ENCODE measurements at regions not wholly inside any gene's neighbourhood (a gene's known extent, or its start where the extent isn't known, plus 50 kb on each side); places are given as distances from the start of the nearest gene placed in this dataset.

- peaks cover 19% of the 10 kb centered on the region for H3K4me1 Mint-ChIP-seq
- no peak overlapping the region for H3K4me3 Mint-ChIP-seq
- DNase-seq, result no peak
- no peak overlapping the region for H3K27ac Mint-ChIP-seq
- H3K36me3 Mint-ChIP-seq (ENCODE audit: low read depth), result no peaks in the 10 kb centered on the region
- H3K9me3 Mint-ChIP-seq, result no peaks in the 10 kb centered on the region
- H3K27me3 Mint-ChIP-seq (ENCODE audit: low read depth, poor library complexity), result no peaks in the 10 kb centered on the region
- no peak for TF ChIP-seq CTCF (IDR thresholded peaks at IDR 0.05)
Measured at GRCh38 chr7:113825832-113826231, 93.0 kb downstream of the PPP1R3A start.

GRCh38 chr7:113824117-113824823 is 94.5 kb downstream of the PPP1R3A start:
- TF ChIP-seq CTCF (IDR thresholded peaks at IDR 0.05), result no peak
- no peak for DNase-seq
- no peaks in the 10 kb centered on the region for H3K9me3 Mint-ChIP-seq
- no peak overlapping the region for H3K4me3 Mint-ChIP-seq
- peaks cover 19% of the 10 kb centered on the region for H3K4me1 Mint-ChIP-seq
- H3K27ac Mint-ChIP-seq, result peak overlapping the region; percentile 38
- no peaks in the 10 kb centered on the region for H3K27me3 Mint-ChIP-seq (ENCODE audit: low read depth, poor library complexity)
- no peaks in the 10 kb centered on the region for H3K36me3 Mint-ChIP-seq (ENCODE audit: low read depth)

GRCh38 chr7:113819474-113819873 is 99.3 kb downstream of the PPP1R3A start:
- Mint-ChIP-seq H3K4me3 (no peak overlapping the region), H3K27me3 (ENCODE audit: low read depth, poor library complexity) (no peaks in the 10 kb centered on the region), H3K9me3 (no peaks in the 10 kb centered on the region), H3K27ac (no peak overlapping the region), H3K4me1 (peaks cover 4% of the 10 kb centered on the region), H3K36me3 (ENCODE audit: low read depth) (no peaks in the 10 kb centered on the region)
- no peak for DNase-seq
- no peak for TF ChIP-seq CTCF (IDR thresholded peaks at IDR 0.05)

GRCh38 chr7:113816639-113817038 is 102.2 kb downstream of the PPP1R3A start:
- H3K27ac Mint-ChIP-seq, result no peak overlapping the region
- H3K4me1 Mint-ChIP-seq, result no peaks in the 10 kb centered on the region
- DNase-seq, result no peak
- no peak for TF ChIP-seq CTCF (IDR thresholded peaks at IDR 0.05)
- no peaks in the 10 kb centered on the region for H3K36me3 Mint-ChIP-seq (ENCODE audit: low read depth)
- no peak overlapping the region for H3K4me3 Mint-ChIP-seq
- H3K9me3 Mint-ChIP-seq, result no peaks in the 10 kb centered on the region
- no peaks in the 10 kb centered on the region for H3K27me3 Mint-ChIP-seq (ENCODE audit: low read depth, poor library complexity)

- Mint-ChIP-seq H3K27ac (no peak overlapping the region), H3K4me1 (no peaks in the 10 kb centered on the region)
- TF ChIP-seq CTCF (IDR thresholded peaks at IDR 0.05), result no peak
Measured at GRCh38 chr7:113813471-113813870, 105.3 kb downstream of the PPP1R3A start.

GRCh38 chr7:113812591-113813255 is 106.1 kb downstream of the PPP1R3A start:
- no peak overlapping the region for H3K4me3 Mint-ChIP-seq
- no peak for DNase-seq
- H3K27ac Mint-ChIP-seq, result no peak overlapping the region
- no peaks in the 10 kb centered on the region for H3K9me3 Mint-ChIP-seq
- H3K27me3 Mint-ChIP-seq (ENCODE audit: low read depth, poor library complexity), result no peaks in the 10 kb centered on the region
- H3K36me3 Mint-ChIP-seq (ENCODE audit: low read depth), result no peaks in the 10 kb centered on the region
- no peak for TF ChIP-seq CTCF (IDR thresholded peaks at IDR 0.05)
- H3K4me1 Mint-ChIP-seq, result no peaks in the 10 kb centered on the region

More at GRCh38 chr7:113813471-113813870, 105.3 kb downstream of the PPP1R3A start:
- Mint-ChIP-seq H3K27me3 (ENCODE audit: low read depth, poor library complexity) (no peaks in the 10 kb centered on the region), H3K36me3 (ENCODE audit: low read depth) (no peaks in the 10 kb centered on the region), H3K9me3 (no peaks in the 10 kb centered on the region), H3K4me3 (no peak overlapping the region)
- no peak for DNase-seq

Data from nephron progenitor cell (in vitro differentiated cells).